Ramos (cell line): ENCODE measurements at regions not wholly inside any gene's neighbourhood (a gene's known extent, or its start where the extent isn't known, plus 50 kb on each side); places are given as distances from the start of the nearest gene placed in this dataset.
"Not testable (repeated sequence)": the region's sequence is repeated elsewhere in the genome, so short reads cannot be mapped to it uniquely, and the experiment has no call there.

ENCODE experiments used
- in situ Hi-C: fragments of 300-500 bp; cut with MboI; formaldehyde crosslinking; loops from one replicate; pipeline ENCODE4 v1.14.3; 2022; ENCODE audit warnings: low sequenced_read_pairs; ENCODE audit not compliant: unreplicated experiment

DNA sequence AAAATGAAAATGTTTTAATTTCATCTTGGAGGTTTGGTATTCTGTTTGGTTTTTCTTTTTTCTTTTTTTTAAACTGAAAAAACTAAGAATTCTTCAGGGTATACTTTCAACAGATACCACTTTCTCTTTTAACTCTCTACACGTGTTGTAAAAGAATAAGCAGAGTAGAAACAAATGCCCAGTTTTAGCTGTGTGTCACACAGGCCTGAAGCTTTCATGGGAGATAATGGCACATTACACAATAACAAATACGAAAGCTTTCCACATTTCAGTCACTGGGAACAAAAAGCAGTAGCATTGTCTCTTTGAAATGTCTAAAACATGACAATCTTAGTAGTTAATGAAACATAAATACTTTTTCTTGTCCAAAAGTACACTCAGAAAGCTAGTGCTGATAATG lies 818.5 kb downstream of the TBL1XR1 start:
- in situ Hi-C loops, result no loop called here

DNA sequence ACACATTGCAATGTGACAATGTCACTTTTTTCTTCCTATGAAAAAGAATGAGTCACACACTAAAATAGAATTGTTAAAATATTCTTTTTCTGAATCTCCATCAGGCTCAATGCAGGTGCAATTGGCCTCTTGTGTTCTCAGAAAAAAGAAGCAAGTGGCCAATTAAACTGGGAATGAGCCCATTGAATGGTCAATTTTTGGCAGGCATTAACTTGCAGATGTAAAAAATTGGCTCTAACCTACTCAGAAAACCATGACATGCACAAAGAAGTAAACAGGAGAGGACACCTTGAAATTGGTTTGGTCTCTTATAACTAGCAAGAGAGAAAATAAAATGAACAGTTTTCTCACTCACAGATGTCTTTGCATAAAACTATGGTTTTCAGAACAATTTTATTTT lies 820.8 kb downstream of the TBL1XR1 start:
- in situ Hi-C loops, result no loop called here

DNA sequence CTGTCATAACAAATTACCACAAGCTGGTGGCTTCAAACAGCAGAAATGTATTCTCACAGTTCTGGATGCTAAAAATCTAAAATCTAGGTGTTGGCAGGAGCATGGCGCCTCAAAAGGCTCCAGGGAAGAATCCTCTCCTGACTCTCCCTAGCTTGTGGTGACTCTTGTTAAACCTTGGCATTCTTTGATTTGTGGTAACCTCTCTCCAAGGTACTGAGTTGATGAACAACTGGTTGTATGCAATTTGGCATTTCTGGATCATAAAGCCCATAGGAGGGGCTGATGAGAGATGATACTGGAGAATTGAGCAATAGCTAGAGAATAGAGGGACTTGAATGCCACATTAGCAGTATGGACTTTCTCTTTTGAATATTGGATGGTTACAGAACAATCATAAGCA lies 821.8 kb downstream of the TBL1XR1 start:
- in situ Hi-C loops, result no loop called here

DNA sequence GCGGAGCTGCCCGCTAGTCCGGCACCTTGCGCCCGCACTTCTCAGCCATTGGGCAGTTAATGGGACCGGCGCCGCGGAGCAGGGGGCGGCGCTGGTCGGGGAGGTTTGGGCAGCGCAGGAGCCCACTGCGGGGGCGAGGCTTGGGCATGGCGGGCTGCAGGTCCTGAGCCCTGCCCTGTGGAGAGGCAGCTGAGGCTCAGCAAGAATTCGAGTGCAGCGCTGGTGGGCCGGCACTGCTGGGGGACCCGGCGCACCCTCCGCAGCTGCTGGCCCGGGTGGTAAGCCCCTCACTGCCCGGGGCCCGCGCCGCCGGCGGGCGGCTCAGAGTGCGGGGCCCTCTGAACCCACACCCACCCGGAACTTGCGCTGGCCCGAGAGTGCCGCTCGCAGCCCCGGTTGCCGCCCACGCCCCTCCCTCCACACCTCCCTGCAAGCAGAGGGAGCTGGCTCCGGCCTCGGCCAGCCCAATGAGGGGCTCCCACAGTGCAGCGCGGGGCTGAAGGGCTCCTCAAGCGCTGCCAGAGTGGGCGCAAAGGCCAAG lies 835.0 kb downstream of the TBL1XR1 start:
- in situ Hi-C loops, result no loop called here

DNA sequence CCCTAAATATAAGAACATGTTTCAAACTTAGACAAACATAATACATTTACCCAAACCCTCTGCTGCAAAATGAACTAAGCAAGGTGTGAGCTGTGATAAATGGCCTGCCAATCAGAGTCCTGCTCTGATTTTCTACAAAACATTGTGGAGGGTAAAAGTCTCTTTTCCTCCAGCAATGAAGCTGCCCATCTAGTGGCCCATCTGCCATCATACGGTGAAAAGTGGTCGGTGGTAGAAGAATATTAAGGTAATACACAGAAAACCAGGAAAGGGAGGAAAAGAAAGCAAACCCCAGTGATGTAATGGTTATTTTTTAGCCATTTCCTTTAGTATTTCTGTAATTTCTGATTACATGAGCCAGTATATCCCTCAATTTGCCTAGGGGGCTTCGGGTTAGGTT lies 838.1 kb downstream of the TBL1XR1 start:
- in situ Hi-C loops, result no loop called here

DNA sequence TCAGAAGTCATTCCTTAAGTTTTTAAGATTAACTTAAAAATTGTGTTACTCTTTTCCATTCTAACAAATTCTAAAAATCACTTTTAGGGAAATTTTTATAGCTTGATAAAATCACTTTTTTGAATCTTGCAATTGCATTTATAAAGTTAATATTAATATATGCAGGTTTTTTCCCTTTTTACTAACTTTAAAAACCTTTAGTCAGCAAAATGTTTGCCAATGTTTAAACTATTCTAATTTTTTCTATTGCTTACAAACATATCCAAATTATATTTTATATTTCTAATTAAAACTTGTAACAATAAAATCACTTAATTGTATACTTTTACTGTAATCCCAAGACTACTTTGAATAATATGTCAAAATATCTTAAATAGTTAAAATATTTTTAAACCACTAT lies 839.4 kb downstream of the TBL1XR1 start:
- in situ Hi-C loops, result no loop called here

DNA sequence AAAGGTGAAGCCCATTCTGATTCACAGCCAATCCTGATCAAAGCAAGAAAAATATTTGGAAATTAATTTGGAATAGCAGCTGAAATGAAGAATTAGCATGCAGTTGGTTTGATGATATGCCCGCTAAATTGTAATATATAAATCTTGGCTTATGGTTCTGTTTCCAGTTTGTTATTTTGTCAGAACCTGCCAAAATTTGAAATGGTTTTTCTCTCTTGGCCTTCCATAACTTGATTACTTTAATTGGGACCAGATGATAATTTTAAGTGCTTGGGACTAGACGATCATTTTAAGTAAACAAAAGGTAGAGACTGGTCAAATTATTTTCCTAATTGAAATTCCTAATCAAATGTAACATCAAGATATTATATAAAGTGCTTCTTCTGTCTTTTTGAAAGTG lies 842.4 kb downstream of the TBL1XR1 start:
- in situ Hi-C loops, result no loop called here

DNA sequence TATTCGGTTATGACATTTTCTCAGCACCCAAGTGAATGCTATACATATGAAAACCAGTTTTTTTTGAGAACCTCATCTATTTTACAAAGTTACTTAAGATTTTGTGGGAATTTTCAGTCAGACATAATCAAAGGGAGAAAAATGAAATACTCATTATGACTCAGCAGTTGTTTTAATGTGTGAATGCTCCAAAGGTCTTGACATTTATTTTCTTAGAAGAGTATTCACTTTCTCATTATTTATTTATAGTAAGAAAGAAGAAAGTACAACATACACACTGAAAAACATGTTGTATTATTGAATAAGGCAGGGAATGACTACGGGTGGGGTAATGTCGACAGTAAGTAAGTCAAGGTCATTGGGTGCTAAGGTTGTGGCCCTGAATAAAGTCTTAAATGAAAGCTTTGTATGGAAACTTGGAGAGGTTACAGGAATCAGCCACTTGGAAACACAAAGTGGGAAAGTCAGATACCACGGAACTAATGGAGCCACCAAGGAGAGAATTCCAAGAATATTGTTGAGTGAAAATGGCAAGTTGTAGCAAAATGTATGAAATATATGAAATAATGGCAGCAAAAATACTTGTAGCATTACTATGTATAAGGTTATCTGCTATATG lies 844.5 kb downstream of the TBL1XR1 start:
- in situ Hi-C loops, result no loop called here

DNA sequence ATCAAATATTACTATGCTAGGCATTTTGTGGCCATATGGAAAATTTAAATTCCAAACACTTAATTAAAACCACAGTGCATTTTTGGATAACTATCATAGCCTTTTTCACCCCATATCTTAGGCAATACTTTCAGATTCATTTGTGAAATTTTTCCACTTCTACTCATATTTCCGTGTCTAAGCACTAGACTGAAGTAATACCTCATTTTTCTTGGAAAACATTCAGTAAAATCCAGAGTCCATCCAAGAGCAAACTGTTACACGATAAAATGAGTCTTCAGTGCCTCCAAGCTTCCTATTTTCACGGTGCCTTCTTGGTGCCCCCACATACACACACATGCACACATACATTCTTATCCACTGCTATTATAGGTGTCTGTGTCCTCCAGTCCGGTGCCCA lies 845.9 kb downstream of the TBL1XR1 start:
- in situ Hi-C loops, result no loop called here

DNA sequence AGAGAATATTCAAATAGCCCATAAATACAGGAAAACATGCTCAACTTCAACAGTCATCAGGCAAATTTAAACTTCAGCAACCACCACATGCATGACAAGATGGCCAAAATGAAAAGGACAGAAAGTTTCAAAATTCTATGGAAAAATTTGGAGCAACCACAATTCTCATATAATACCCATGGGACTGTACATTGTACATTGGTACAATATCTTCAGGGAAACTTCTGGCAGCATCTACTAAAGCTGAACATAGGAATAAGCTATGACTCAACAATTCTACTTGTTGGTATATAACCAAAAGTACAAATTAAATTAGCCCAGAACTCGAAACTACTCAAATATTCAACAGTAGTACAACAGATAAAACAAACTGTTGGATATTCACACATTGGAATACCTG lies 847.6 kb downstream of the TBL1XR1 start:
- in situ Hi-C loops, result no loop called here

DNA sequence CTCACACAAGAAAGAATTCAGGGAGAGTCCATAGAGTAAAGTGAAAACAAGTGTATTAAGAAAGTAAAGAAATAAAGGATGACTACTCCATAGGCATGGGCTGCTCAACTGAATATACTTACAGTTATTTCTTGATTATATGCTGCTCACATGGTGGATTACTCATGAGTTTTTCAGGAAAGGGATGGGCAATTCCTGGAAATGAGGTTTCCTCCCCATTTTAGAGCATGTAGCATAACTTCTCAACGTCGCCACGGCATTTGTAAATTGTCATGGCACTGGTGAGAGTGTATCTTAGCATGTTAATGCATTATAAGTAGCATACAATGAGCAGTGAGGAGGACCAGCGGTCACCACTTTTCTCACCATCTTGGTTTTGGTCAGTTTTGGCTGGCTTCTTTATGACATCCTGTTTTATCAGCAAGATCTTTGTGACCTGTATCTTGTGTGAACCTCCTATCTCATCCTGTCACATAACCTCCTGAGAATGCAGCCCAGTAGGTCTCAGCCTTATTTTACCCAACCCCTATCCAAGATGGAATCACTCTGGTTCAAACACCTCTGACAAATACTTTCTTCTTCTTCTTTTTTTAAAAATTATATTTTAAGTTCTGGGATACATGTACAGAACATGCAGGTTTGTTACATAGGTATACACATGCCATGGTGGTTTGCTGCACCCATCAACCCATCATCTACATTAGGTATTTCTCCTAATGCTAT lies 849.7 kb downstream of the TBL1XR1 start:
- in situ Hi-C loops, result no loop called here

DNA sequence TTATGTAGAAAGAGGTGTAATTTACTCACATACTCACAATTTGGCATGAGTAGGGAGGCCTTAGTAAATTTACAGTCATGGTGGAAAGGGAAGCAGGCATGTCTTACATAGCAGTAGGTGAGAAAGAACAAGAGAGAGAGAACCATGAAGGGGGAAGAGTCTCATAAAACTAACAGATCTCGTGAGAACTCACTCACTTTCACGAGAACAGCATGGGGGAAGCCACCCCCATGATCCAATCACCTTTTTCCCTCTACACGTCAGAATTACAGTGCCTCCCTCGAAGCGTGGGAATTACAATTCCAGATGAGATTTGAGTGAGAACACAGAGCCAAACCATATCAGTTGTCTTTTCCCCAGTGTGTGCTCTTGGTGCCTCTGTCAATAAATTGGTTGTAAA lies 855.3 kb downstream of the TBL1XR1 start:
- in situ Hi-C loops, result no loop called here

DNA sequence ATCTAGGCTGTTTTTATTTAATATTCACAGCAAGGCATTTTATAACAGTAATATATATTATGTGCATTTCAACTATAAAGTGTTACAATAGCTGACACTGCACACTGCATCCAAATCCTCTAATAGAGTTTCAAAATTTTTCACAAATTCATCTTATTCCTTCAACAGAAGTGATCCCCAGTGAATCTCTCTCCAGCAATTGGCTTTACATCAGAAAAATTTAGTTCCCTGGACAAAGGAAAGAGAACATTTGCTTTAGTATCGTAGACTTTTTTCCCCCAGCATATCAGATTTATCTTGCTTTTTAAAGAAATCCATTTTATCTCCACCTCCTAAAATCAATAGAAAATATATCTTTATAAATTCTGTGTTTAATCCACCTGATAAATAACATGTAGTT lies 868.6 kb downstream of the TBL1XR1 start:
- in situ Hi-C loops, result no loop called here

DNA sequence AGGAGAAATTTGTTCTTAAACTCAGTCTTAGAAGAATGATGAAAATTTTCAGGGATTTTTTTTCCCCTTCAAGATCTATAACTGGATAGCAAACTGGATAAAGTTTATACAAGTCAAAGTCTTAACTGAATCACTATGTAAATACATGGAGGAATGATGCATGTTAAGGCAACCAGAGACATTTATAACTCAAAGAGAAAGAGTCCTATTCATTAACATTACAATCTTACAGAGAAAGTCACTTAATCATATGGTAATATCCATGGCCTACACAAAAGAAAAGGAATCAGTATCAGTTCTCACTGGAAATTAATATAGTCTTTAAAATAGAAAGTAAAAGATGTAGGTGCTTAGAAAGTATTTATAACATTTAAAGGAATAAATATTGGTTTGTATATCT lies 869.1 kb downstream of the TBL1XR1 start:
- in situ Hi-C loops, result no loop called here

DNA sequence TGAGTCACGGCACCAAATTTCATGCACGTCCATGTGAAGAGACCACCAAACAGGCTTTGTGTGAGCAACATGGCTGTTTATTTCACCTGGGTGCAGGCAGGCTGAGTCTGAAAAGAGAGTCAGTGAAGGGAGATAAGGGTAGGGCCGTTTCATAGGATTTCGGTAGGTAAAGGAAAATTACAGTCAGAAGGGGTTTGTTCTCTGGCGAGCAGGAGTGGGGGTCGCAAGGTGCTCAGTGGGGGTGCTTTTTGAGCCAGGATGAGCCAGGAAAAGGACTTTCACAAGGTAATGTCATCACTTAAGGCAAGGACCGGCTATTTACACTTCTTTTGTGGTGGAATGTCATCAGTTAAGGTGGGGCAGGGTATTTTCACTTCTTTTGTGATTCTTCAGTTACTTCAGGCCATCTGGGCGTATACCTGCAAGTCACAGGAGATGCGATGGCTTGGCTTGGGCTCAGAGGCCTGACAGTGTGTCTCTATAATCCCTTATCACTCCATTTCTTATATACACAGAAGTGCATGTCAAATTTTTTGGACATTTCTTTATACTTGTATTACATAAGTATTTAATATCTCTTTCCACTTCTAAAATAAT lies 870.3 kb downstream of the TBL1XR1 start:
- in situ Hi-C loops, result not testable (repeated sequence)

DNA sequence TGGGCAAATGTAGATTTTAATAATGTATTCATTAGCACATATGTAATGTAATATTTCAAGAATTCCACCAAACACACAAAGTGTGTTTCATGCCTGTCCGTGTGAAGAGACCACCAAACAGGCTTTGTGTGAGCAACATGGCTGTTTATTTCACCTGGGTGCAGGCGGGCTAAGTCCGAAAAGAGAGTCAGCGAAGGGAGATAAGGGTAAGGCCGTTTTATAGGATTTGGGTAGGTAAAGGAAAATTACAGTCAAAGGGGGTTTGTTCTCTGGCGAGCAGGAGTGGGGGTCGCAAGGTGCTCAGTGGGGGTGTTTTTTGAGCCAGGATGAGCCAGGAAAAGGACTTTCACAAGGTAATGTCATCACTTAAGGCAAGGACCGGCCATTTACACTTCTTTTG lies 875.8 kb downstream of the TBL1XR1 start:
- in situ Hi-C loops, result not testable (repeated sequence)

DNA sequence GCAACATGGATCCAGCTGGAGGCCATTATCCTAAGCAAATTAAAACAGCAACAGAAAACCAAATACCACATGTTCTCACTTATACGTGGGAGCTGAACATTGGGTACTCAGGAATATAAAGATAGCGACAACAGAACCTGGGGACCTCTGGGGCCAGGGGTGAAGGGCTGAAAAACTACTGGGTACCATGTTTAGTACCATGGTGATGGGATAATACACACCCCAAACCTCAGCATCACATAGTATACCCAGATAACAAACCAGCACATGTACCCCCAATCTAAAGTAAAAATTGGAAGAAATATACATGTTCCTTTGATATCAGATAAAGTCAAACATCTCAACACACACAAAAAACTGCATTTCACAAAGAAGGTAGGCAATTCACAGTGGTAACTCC lies 876.2 kb downstream of the TBL1XR1 start:
- in situ Hi-C loops, result no loop called here

DNA sequence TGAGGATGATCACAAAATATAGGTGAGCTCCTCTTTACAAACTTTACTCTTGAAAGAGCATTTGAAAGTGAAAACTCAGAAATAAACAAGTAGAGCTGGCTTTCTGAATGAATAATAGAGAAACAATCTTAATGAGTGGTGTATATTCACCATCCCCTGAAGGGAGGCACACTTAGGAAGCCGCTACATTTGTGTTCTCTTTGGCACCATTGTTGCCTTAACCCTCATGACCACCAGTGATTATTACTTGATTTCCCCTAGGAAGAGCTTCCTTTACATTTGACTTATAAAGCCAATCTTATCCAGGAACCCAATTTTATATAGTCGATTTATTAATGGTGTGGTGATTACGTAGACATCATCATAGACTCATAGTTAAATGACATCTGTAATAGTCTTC lies 883.9 kb downstream of the TBL1XR1 start:
- in situ Hi-C loops, result no loop called here

DNA sequence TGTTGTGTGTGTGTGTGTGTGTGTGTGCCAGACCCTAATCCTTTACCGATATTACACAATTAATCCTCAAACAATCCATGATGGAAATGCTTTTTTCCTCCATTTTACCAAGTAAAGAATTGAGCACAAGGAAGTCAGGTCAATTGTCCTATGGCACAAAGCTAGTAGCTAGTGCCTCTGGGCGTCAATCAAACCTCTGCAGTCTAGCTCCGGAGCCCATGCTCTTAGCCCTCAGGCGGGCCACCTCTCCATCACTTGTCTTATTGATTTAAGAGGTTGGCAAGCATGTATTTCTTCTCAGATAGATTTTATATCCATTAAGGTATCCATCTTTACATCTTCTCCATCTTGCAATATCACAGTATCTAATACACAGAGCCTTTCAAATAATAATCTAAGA lies 886.6 kb downstream of the TBL1XR1 start:
- in situ Hi-C loops, result no loop called here

DNA sequence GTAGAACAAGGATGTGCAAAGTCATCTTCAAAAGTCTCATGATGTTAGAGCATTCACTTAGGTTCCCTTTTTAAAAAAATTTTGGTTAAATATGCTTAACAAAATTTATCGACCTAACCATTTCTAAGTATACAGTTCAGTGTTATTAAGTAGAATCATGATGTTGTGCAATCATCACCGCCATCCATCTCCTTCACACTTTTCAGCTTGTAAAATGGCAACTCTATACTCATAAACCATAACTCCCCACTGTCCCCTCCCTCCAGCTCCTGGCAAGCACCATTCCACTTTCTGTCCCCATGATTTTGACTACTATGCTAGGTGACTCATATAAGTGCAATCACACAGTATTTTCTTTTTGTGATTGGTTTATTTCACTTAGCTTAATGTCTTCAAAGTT lies 895.0 kb downstream of the TBL1XR1 start:
- in situ Hi-C loops, result no loop called here

DNA sequence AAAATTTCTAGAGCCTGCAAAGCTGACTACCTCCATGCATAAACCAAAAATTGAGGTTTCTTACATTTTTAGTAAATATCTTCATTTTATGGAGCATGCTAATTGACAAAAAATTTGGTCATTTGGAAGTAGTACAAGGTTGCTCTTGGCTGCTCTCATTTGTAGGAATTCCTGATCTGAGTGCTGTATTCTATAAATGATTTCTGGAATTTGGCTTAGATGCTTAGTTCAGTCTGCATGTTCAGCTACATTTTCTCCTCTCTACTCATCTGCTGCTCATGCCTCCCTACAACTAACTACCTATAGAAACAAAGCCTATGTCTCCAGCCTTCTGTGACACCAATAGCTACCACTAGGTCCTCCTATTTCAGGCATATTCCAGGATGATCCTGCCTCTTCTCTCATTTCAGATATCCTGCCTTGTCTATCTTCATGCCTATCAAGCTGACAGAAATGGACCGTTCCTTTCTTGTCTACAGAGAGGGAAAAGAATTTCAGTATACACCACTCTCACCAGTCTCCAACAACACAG lies 901.1 kb downstream of the TBL1XR1 start:
- in situ Hi-C loops, result no loop called here
